ENCODE measurements at regions not wholly inside any gene's neighbourhood (a gene's known extent, or its start where the extent isn't known, plus 50 kb on each side); places are given as distances from the start of the nearest gene placed in this dataset.

DNA sequence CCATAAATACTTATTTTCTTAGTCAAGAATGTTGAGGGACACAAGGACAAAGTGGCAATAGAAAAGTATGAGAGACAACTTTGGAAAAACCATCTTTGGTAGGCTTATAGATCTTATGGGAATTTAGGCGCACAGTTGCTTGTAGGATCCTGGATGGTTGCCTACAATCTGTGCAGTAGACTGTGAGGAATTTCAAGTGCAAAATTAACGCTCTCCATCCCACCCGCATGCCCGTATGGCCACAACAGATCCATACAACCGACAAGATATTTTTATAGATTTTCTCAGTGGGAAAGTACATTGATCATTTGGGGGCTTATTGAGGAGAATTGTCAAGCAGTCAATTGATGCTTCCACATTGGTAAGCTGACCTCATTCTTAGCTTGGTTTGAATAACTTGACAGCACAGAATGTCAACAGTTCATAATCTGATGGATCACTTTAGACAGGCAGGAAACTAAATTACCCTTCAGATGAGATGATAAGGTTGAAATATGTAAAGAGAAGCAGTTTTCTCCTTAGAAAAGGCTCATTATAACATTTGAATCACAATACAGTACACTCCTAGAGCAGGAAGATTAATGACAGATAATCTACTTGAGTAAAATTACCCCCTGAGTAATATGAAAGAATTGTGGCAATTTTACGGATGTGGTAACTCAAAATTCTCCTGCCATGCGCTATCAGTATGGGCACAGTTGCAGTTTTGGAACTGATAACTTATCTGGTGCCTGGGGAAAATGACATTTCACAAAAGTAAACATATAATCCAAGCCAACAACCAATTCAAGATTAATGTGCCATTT, 479.7 kb downstream of the KIF20B start:
- TF ChIP-seq, protein P1, sequence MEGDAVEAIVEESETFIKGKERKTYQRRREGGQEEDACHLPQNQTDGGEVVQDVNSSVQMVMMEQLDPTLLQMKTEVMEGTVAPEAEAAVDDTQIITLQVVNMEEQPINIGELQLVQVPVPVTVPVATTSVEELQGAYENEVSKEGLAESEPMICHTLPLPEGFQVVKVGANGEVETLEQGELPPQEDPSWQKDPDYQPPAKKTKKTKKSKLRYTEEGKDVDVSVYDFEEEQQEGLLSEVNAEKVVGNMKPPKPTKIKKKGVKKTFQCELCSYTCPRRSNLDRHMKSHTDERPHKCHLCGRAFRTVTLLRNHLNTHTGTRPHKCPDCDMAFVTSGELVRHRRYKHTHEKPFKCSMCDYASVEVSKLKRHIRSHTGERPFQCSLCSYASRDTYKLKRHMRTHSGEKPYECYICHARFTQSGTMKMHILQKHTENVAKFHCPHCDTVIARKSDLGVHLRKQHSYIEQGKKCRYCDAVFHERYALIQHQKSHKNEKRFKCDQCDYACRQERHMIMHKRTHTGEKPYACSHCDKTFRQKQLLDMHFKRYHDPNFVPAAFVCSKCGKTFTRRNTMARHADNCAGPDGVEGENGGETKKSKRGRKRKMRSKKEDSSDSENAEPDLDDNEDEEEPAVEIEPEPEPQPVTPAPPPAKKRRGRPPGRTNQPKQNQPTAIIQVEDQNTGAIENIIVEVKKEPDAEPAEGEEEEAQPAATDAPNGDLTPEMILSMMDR (conservative IDR thresholded peaks at IDR 0.05; ENCODE audit: low read length) = no peak
- TF ChIP-seq EZH2phosphoT487 (IDR thresholded peaks at IDR 0.05; ENCODE audit: borderline replicate concordance, low read depth, low read length) = no peak

All from OCI-LY7 (cell line).